ENCODE measurements at regions not wholly inside any gene's neighbourhood (a gene's known extent, or its start where the extent isn't known, plus 50 kb on each side); places are given as distances from the start of the nearest gene placed in this dataset.

GRCh38 chr1:2916706-2917105, 104.6 kb upstream of the ACTRT2 start:
- no peak for TF ChIP-seq CTCF (IDR thresholded peaks at IDR 0.05; ENCODE audit: low read depth, low read length, poor library complexity, severe bottlenecking)
- TF ChIP-seq EZH2phosphoT487 (IDR thresholded peaks at IDR 0.05; ENCODE audit: borderline replicate concordance, low read length), result no peak

Data from DOHH2 (cell line).